ENCODE measurements at regions not wholly inside any gene's neighbourhood (a gene's known extent, or its start where the extent isn't known, plus 50 kb on each side); places are given as distances from the start of the nearest gene placed in this dataset.

- no peak for DNase-seq (ENCODE audit: low read depth in 2 of 2)
Measured at GRCh38 chr2:13102397-13103063, 385.8 kb downstream of the TRIB2 start.

GRCh38 chr2:13103151-13103550, 386.4 kb downstream of the TRIB2 start:
- no peak for DNase-seq (ENCODE audit: low read depth in 2 of 2)

GRCh38 chr2:13103778-13104493, 387.2 kb downstream of the TRIB2 start:
- DNase-seq (ENCODE audit: low read depth in 2 of 2) = no peak

- no peak for DNase-seq (ENCODE audit: low read depth in 2 of 2)
Measured at GRCh38 chr2:13104723-13105122, 388.0 kb downstream of the TRIB2 start.

GRCh38 chr2:13106302-13106701, 389.6 kb downstream of the TRIB2 start:
- DNase-seq (ENCODE audit: low read depth in 2 of 2) = no peak

- no peak for DNase-seq (ENCODE audit: low read depth in 2 of 2)
Measured at GRCh38 chr2:13109516-13109915, 392.8 kb downstream of the TRIB2 start.

GRCh38 chr2:13110825-13111224, 394.1 kb downstream of the TRIB2 start:
- no peak for DNase-seq (ENCODE audit: low read depth in 2 of 2)

- DNase-seq (ENCODE audit: low read depth in 2 of 2) = no peak
Measured at GRCh38 chr2:13113002-13113401, 396.3 kb downstream of the TRIB2 start.

GRCh38 chr2:13114391-13114790, 397.7 kb downstream of the TRIB2 start:
- no peak for DNase-seq (ENCODE audit: low read depth in 2 of 2)

GRCh38 chr2:13115643-13116042, 398.9 kb downstream of the TRIB2 start:
- no peak for DNase-seq (ENCODE audit: low read depth in 2 of 2)

GRCh38 chr2:13121096-13121495, 404.4 kb downstream of the TRIB2 start:
- no peak for DNase-seq (ENCODE audit: low read depth in 2 of 2)

GRCh38 chr2:13128139-13128538, 411.4 kb downstream of the TRIB2 start:
- DNase-seq (ENCODE audit: low read depth in 2 of 2) = no peak

- DNase-seq (ENCODE audit: low read depth in 2 of 2) = no peak
Measured at GRCh38 chr2:13135369-13135768, 418.6 kb downstream of the TRIB2 start.

- no peak for DNase-seq (ENCODE audit: low read depth in 2 of 2)
Measured at GRCh38 chr2:13135856-13136255, 419.1 kb downstream of the TRIB2 start.

- no peak for DNase-seq (ENCODE audit: low read depth in 2 of 2)
Measured at GRCh38 chr2:13137679-13138078, 420.9 kb downstream of the TRIB2 start.

GRCh38 chr2:13141315-13141714, 424.6 kb downstream of the TRIB2 start:
- no peak for DNase-seq (ENCODE audit: low read depth in 2 of 2)

- no peak for DNase-seq (ENCODE audit: low read depth in 2 of 2)
Measured at GRCh38 chr2:13143451-13143850, 426.7 kb downstream of the TRIB2 start.

GRCh38 chr2:13156916-13157315, 440.2 kb downstream of the TRIB2 start:
- no peak for DNase-seq (ENCODE audit: low read depth in 2 of 2)

GRCh38 chr2:13158466-13158865, 441.7 kb downstream of the TRIB2 start:
- no peak for DNase-seq (ENCODE audit: low read depth in 2 of 2)

- no peak for DNase-seq (ENCODE audit: low read depth in 2 of 2)
Measured at GRCh38 chr2:13180729-13181128, 464.0 kb downstream of the TRIB2 start.

- DNase-seq (ENCODE audit: low read depth in 2 of 2) = no peak
Measured at GRCh38 chr2:13193075-13193474, 476.3 kb downstream of the TRIB2 start.

GRCh38 chr2:13193900-13194299, 477.2 kb downstream of the TRIB2 start:
- no peak for DNase-seq (ENCODE audit: low read depth in 2 of 2)

GRCh38 chr2:13195270-13195669, 478.5 kb downstream of the TRIB2 start:
- no peak for DNase-seq (ENCODE audit: low read depth in 2 of 2)

GRCh38 chr2:13197248-13197647, 480.5 kb downstream of the TRIB2 start:
- no peak for DNase-seq (ENCODE audit: low read depth in 2 of 2)

Measured in stimulated activated CD8-positive, alpha-beta memory T cell treated with anti-CD3 and anti-CD28 coated beads, Interleukin-2, amount 100 ng/mL, for 1 hour (primary cell).